Prostate gland (tissue), 2 donors: ENCODE measurements at regions not wholly inside any gene's neighbourhood (a gene's known extent, or its start where the extent isn't known, plus 50 kb on each side); places are given as distances from the start of the nearest gene placed in this dataset.

ENCODE experiments used
- DNase-seq: peaks from one replicate; pipeline ENCODE4 v3.0.0-alpha.2; 2019; ENCODE audit warnings: low spot score
- H3K27ac ChIP-seq, 2 donors: fragments of 200-600 bp; sonication (generic); 2 replicates each; pipeline ENCODE4 v1.5.1; 2017 to 2019
- H3K27me3 ChIP-seq: fragments of 200-600 bp; sonication (generic); replicated peaks from 2 replicates; pipeline ENCODE4 v1.5.1; 2019; ENCODE audit not compliant: insufficient read depth
- H3K36me3 ChIP-seq, 2 donors: fragments of 200-600 bp; sonication (generic); 1 replicate in 1 of 2; 2 replicates in 1 of 2; pipeline versions ENCODE4 v1.5.1 to v1.8.1; 2017 to 2019
- H3K4me1 ChIP-seq: fragments of 200-600 bp; sonication (generic); replicated peaks from 2 replicates; pipeline ENCODE4 v1.5.1; 2019
- H3K4me3 ChIP-seq, 2 donors: fragments of 200-600 bp; sonication (generic); 2 replicates each; pipeline ENCODE4 v1.5.1; 2017 to 2019
- H3K9me3 ChIP-seq: fragments of 200-600 bp; sonication (generic); 2 replicates; pipeline ENCODE4 v1.5.1; 2017
- POLR2A ChIP-seq: fragments of 450-650 bp; IDR thresholded peaks from one replicate; pipeline ENCODE4 v1.6.1; 2016; ENCODE audit warnings: antibody characterized with exemption, mild to moderate bottlenecking
- POLR2AphosphoS5 ChIP-seq: sonication (generic); formaldehyde crosslinking; IDR thresholded peaks from one replicate; pipeline ENCODE4 v1.6.1; 2017; ENCODE audit warnings: antibody characterized with exemption
- WGBS: methylation state at CpG from one replicate; pipeline ENCODE4 v1.1.5; 2018; 5-methylcytosine and 5-hydroxymethylcytosine counted together
- intact Hi-C: fragments of 100-400 bp; cut with DNase I; formaldehyde crosslinking; loops from one replicate; pipeline ENCODE4 v1.14.2; 2022
- TF ChIP-seq, protein P1 (sequence below), 4 experiments: fragments of 200-600 bp in 2 of 4; fragments of 450-650 bp in 2 of 4; sonication (generic) in 2 of 4; IDR thresholded peaks; 1 replicate in 3 of 4; 2 replicates in 1 of 4; pipeline ENCODE4 v1.5.1; 2016 to 2019; ENCODE audit warnings: antibody characterized with exemption in 4 of 4, mild to moderate bottlenecking in 2 of 4, moderate library complexity in 2 of 4

DNA sequence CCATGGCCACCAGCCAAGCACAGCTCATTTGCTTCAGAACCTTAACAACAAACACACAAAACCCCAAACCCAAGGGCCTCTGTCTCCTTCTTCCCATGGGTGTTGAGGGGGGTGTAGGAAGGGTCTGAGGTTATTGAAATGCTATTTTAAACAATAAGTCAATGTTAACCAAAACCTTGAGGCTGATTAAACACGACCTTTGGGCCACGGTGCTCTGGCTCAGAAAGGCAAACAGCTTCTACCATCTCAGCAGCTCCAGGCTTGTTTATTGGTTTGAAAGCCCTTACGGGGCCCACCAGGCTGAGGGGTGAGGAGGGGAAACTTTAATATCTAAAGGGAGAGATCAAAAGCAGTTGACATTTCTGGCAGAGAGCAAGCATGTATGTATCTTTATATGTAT is 185.7 kb upstream of the IRX6 start:
- Histone ChIP-seq H3K27me3 (no peaks in the 10 kb centered on the region), H3K4me3 (no peak overlapping the region), H3K27ac (no peak overlapping the region), H3K36me3 (no peaks in the 10 kb centered on the region), H3K4me1 (no peaks in the 10 kb centered on the region), H3K9me3 (no peaks in the 10 kb centered on the region)
- no peak for DNase-seq
- TF ChIP-seq, protein P1, sequence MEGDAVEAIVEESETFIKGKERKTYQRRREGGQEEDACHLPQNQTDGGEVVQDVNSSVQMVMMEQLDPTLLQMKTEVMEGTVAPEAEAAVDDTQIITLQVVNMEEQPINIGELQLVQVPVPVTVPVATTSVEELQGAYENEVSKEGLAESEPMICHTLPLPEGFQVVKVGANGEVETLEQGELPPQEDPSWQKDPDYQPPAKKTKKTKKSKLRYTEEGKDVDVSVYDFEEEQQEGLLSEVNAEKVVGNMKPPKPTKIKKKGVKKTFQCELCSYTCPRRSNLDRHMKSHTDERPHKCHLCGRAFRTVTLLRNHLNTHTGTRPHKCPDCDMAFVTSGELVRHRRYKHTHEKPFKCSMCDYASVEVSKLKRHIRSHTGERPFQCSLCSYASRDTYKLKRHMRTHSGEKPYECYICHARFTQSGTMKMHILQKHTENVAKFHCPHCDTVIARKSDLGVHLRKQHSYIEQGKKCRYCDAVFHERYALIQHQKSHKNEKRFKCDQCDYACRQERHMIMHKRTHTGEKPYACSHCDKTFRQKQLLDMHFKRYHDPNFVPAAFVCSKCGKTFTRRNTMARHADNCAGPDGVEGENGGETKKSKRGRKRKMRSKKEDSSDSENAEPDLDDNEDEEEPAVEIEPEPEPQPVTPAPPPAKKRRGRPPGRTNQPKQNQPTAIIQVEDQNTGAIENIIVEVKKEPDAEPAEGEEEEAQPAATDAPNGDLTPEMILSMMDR (IDR thresholded peaks at IDR 0.05): no peak
- no peak for TF ChIP-seq POLR2A
- TF ChIP-seq POLR2AphosphoS5: no peak
- 44% methylated on average over 3 of the region's 3 CpGs for WGBS
- intact Hi-C loops: no loop called here

DNA sequence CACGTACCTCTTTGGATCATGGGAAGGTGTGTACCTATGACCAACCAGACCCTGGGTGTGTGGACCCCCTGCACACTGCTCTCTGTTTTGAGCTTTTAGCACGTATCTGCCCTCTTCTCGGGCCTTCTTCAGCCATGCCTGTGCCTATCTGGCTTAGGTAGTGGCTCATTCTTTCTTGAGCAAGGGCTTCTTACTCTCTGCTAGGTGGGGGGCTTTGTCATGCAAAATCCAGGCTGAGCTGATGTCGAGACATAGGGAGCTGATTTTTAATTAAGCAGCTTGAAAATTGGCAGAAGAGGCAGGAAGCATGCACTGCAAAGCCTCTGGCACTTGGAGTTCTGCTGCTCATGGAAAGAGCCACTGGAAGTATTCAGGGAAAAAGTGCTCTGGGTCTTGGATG is 181.6 kb upstream of the IRX6 start:
- no peak for DNase-seq
- H3K27me3 ChIP-seq: no peaks in the 10 kb centered on the region
- intact Hi-C loops: no loop called here
- no peak overlapping the region for H3K4me3 ChIP-seq
- 67% methylated on average over 4 of the region's 4 CpGs for WGBS
- no peaks in the 10 kb centered on the region for H3K9me3 ChIP-seq
- no peaks in the 10 kb centered on the region for H3K36me3 ChIP-seq
- H3K27ac ChIP-seq: no peak overlapping the region
- H3K4me1 ChIP-seq: no peaks in the 10 kb centered on the region
- TF ChIP-seq POLR2AphosphoS5 (no peak), POLR2A (no peak)
- TF ChIP-seq, protein P1 (IDR thresholded peaks at IDR 0.05): no peak

DNA sequence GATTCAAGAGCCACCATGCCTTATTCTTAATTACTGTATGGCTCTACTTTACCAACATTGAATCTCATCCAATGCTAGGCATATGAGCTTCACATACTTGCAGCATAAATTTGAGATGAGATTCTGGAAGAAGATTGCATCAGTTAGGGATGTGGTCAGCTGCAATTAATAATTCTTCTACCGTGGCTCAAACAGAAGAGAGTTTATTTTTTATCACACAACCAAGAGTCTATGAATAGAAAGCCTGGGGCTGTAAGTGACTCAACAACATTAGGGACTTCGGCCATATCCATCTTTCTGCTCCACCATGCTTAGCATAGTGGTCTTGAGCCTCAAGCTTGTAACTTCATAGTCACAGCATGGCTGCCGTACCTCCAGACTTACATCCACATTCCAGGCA is 179.4 kb upstream of the IRX6 start:
- Histone ChIP-seq H3K36me3 (no peaks in the 10 kb centered on the region), H3K4me3 (no peak overlapping the region), H3K27me3 (no peaks in the 10 kb centered on the region), H3K9me3 (no peaks in the 10 kb centered on the region), H3K4me1 (no peaks in the 10 kb centered on the region), H3K27ac (no peak overlapping the region)
- DNase-seq: no peak
- no peak for TF ChIP-seq POLR2AphosphoS5
- TF ChIP-seq, protein P1 (IDR thresholded peaks at IDR 0.05): no peak
- TF ChIP-seq POLR2A: no peak
- 70% methylated on average over 3 of the region's 3 CpGs for WGBS
- intact Hi-C loops: no loop called here

DNA sequence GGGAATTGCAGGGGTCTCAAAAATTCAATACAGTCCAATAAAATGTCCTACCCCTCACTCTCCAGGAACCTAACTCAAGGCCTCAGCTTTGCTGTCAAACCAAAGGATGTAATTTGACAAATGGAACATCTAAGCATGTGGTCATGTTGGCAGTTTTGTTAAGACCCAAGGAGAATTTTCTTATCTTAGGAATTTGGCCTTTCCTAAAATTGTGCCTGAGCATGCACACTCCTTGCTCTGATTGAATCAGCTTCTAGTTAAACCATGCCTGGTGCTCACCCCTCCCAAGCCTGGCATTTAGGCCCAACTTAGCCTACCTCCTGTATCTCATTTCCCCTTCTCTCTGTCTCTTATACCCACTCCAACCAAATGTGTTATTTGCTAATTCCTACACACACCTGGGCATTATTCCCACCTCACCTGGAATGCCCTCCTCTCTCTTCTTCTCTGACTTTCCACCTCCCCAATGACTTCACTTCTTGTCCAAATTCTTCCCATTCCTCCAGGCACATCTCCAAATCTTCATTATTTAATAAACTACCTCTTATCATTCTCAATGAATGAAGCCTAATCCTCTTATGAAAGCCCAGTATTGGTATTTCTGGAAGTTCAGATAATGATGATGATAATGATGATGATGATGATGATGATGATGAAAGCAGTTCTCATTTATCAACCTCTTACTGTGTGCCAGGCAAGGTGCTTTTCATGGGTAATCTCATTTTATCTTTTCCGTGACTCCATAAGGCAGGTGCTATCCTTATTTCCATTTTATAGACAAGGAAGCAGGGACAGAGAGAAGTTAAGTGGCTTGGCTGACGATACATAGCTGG is 178.0 kb upstream of the IRX6 start:
- no peak for DNase-seq
- no peaks in the 10 kb centered on the region for H3K27me3 ChIP-seq
- WGBS: 93% methylated on average over 2 of the region's 2 CpGs
- H3K4me3 ChIP-seq: no peak overlapping the region
- H3K36me3 ChIP-seq: no peaks in the 10 kb centered on the region
- H3K4me1 ChIP-seq: no peaks in the 10 kb centered on the region
- intact Hi-C loops: no loop called here
- TF ChIP-seq POLR2AphosphoS5 (no peak), POLR2A (no peak)
- TF ChIP-seq, protein P1 (IDR thresholded peaks at IDR 0.05): no peak
- no peaks in the 10 kb centered on the region for H3K9me3 ChIP-seq
- H3K27ac ChIP-seq: no peak overlapping the region

DNA sequence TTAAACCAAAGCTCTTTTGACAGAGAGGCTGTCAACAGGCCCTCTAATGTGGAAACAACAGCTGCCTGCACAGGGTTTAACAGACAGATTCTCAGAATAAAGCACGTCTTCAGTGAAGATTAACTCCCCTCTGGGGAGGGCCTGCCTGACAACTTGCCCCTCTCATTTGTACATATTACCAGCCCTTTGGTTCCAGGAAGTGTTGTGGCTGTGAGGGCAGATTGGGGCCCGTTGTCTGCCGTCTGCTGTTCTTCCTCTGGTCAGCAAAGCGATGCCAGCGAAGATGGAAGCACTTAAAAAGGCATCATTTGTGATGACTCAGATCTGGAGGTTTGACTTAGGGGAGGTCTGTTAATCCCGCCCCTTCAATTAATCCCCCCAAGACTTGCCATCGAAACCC is 177.0 kb upstream of the IRX6 start:
- intact Hi-C loops: no loop called here
- WGBS: 70% methylated on average over 7 of the region's 7 CpGs
- no peak for DNase-seq
- H3K4me1 ChIP-seq: no peaks in the 10 kb centered on the region
- no peaks in the 10 kb centered on the region for H3K27me3 ChIP-seq
- no peak overlapping the region for H3K4me3 ChIP-seq
- no peaks in the 10 kb centered on the region for H3K9me3 ChIP-seq
- no peaks in the 10 kb centered on the region for H3K36me3 ChIP-seq
- no peak overlapping the region for H3K27ac ChIP-seq
- TF ChIP-seq POLR2AphosphoS5: no peak
- TF ChIP-seq, protein P1 (IDR thresholded peaks at IDR 0.05): no peak
- no peak for TF ChIP-seq POLR2A
